CD14-positive monocyte (primary cell): ENCODE measurements at regions not wholly inside any gene's neighbourhood (a gene's known extent, or its start where the extent isn't known, plus 50 kb on each side); places are given as distances from the start of the nearest gene placed in this dataset.

ENCODE experiments used
- DNase-seq, 3 donors: peaks; one replicate each; pipeline ENCODE4 v3.0.0-alpha.2; 2011 to 2022
- H2AFZ ChIP-seq: 2 replicates; pipeline ENCODE4 v1.6.0; 2012; ENCODE audit warnings: mild to moderate bottlenecking, low read depth, low read length, inconsistent platforms; ENCODE audit not compliant: insufficient read depth, poor library complexity, severe bottlenecking
- H3K27ac ChIP-seq, 2 donors: 1 replicate in 1 of 2; 2 replicates in 1 of 2; pipeline ENCODE4 v1.5.1; 2012 to 2013; ENCODE audit warnings: low read length in 2 of 2, control low read depth in 1 of 2, inconsistent platforms in 1 of 2, low read depth in 1 of 2, mild to moderate bottlenecking in 1 of 2
- H3K27me3 ChIP-seq, 2 donors: one replicate each; pipeline versions ENCODE4 v1.6.0 to v1.6.1; 2011 to 2013; ENCODE audit warnings: low read length in 2 of 2; ENCODE audit not compliant: control insufficient read depth in 2 of 2, insufficient read depth in 2 of 2
- H3K36me3 ChIP-seq, 2 donors: replicated peaks in 1 of 2; 1 replicate in 1 of 2; 2 replicates in 1 of 2; pipeline versions ENCODE4 v1.5.1 to v1.6.1; 2012 to 2013; ENCODE audit warnings: low read length in 2 of 2, control low read depth in 1 of 2, inconsistent platforms in 1 of 2, mild to moderate bottlenecking in 1 of 2; ENCODE audit not compliant: insufficient read depth in 2 of 2, control insufficient read depth in 1 of 2
- H3K4me1 ChIP-seq, 2 donors: 1 replicate in 1 of 2; 2 replicates in 1 of 2; pipeline versions ENCODE4 v1.5.1 to v1.6.1; 2012 to 2013; ENCODE audit warnings: low read length in 2 of 2, control low read depth in 1 of 2, inconsistent platforms in 1 of 2, mild to moderate bottlenecking in 1 of 2, moderate library complexity in 1 of 2; ENCODE audit not compliant: insufficient read depth in 2 of 2, control insufficient read depth in 1 of 2
- H3K4me2 ChIP-seq: replicated peaks from 2 replicates; pipeline ENCODE3; 2012; ENCODE audit warnings: low read length, moderate library complexity, mild to moderate bottlenecking; ENCODE audit not compliant: poor library complexity, severe bottlenecking; ENCODE audit errors: extremely low read depth
- H3K4me3 ChIP-seq, 3 experiments: fragments of 200-600 bp in 1 of 3; sonication (generic) in 1 of 3; replicated peaks in 1 of 3; 1 replicate in 2 of 3; 2 replicates in 1 of 3; pipeline ENCODE4 v1.5.1; 2011 to 2013; ENCODE audit warnings: low read length in 3 of 3, mild to moderate bottlenecking in 3 of 3, control low read depth in 2 of 3, low read depth in 2 of 3, inconsistent platforms in 1 of 3, moderate library complexity in 1 of 3
- H3K79me2 ChIP-seq: 2 replicates; pipeline ENCODE4 v1.6.0; 2012; ENCODE audit warnings: mild to moderate bottlenecking, control low read depth, inconsistent platforms, low read length, moderate library complexity; ENCODE audit not compliant: insufficient read depth
- H3K9ac ChIP-seq: 2 replicates; pipeline ENCODE4 v1.6.0; 2017; ENCODE audit warnings: low read length, mild to moderate bottlenecking; ENCODE audit not compliant: insufficient read depth, poor library complexity, severe bottlenecking
- H3K9me3 ChIP-seq, 2 donors: replicated peaks in 1 of 2; 1 replicate in 1 of 2; 2 replicates in 1 of 2; pipeline versions ENCODE4 v1.5.1 to v1.6.1; 2012 to 2013; ENCODE audit warnings: low read length in 2 of 2, control low read depth in 1 of 2; ENCODE audit not compliant: control insufficient read depth in 1 of 2, insufficient read depth in 1 of 2
- H4K20me1 ChIP-seq: 2 replicates; pipeline ENCODE4 v1.6.0; 2012; ENCODE audit warnings: mild to moderate bottlenecking, low read length, control low read depth, moderate library complexity; ENCODE audit not compliant: insufficient read depth
- H3K27ac Mint-ChIP-seq, 7 donors: one replicate each; pipeline ENCODE4 v1.8.0; 2020; ENCODE audit warnings: mild to moderate bottlenecking in 7 of 7, mixed read lengths in 7 of 7, moderate library complexity in 6 of 7, inconsistent platforms in 2 of 7
- H3K27me3 Mint-ChIP-seq, 3 donors: one replicate each; pipeline ENCODE4 v1.8.0; 2021 to 2022; ENCODE audit warnings: low read depth in 3 of 3, mild to moderate bottlenecking in 3 of 3, mixed read lengths in 3 of 3, moderate library complexity in 3 of 3, inconsistent platforms in 1 of 3
- H3K36me3 Mint-ChIP-seq, 2 donors: one replicate each; pipeline ENCODE4 v1.8.0; 2020; ENCODE audit warnings: mixed read lengths in 2 of 2, inconsistent platforms in 1 of 2, mild to moderate bottlenecking in 1 of 2
- H3K4me1 Mint-ChIP-seq: one replicate; pipeline ENCODE4 v1.8.0; 2020; ENCODE audit warnings: mild to moderate bottlenecking, mixed read lengths
- H3K4me3 Mint-ChIP-seq, 2 donors: one replicate each; pipeline ENCODE4 v1.8.0; 2020; ENCODE audit warnings: mild to moderate bottlenecking in 2 of 2, mixed read lengths in 2 of 2, moderate library complexity in 1 of 2
- H3K9me3 Mint-ChIP-seq, 7 donors: one replicate each; pipeline ENCODE4 v1.8.0; 2020 to 2022; ENCODE audit warnings: mixed read lengths in 7 of 7, mild to moderate bottlenecking in 6 of 7, moderate library complexity in 6 of 7, inconsistent platforms in 2 of 7
- WGBS: methylation state at CpG from one replicate; pipeline ENCODE4 v1.1.5; 2013; ENCODE audit warnings: missing lambda C conversion rate; ENCODE audit not compliant: insufficient coverage; 5-methylcytosine and 5-hydroxymethylcytosine counted together
- intact Hi-C, 2 donors: fragments of 100-400 bp; cut with micrococcal nuclease; formaldehyde crosslinking; loops; one replicate each; pipeline versions ENCODE4 v1.15.0 to v1.15.1; 2023
- TF ChIP-seq, protein P1 (sequence below): fragments of 200-600 bp; IDR thresholded peaks from one replicate; pipeline ENCODE4 v1.8.0; 2022; ENCODE audit warnings: antibody characterized with exemption, mild to moderate bottlenecking

DNA sequence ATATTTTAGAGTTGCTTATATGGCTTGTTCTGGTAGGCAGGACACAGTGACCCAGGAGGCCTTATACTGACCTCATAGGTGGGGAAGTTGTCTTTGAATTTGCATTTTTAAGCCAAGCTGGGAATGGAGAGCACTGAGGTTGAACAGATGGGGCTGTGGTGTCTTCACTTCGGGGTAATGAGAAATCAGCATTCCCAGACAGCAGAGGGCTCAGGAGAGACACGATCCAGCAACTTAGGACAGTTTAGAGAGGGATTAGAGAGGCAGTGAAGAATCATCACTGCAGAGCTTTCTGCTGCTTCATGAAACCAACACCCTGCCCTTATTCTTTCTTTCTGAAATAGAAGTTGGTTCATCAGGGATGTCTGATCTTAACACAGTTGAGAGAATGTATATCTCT lies 202.4 kb downstream of the TDRD15 start:
- peaks cover 10 to 16% of the 10 kb centered on the region in 2 donors for H3K4me1 ChIP-seq
- H3K9ac ChIP-seq: no peak overlapping the region
- no peaks in the 10 kb centered on the region for H3K9me3 ChIP-seq
- TF ChIP-seq, protein P1, sequence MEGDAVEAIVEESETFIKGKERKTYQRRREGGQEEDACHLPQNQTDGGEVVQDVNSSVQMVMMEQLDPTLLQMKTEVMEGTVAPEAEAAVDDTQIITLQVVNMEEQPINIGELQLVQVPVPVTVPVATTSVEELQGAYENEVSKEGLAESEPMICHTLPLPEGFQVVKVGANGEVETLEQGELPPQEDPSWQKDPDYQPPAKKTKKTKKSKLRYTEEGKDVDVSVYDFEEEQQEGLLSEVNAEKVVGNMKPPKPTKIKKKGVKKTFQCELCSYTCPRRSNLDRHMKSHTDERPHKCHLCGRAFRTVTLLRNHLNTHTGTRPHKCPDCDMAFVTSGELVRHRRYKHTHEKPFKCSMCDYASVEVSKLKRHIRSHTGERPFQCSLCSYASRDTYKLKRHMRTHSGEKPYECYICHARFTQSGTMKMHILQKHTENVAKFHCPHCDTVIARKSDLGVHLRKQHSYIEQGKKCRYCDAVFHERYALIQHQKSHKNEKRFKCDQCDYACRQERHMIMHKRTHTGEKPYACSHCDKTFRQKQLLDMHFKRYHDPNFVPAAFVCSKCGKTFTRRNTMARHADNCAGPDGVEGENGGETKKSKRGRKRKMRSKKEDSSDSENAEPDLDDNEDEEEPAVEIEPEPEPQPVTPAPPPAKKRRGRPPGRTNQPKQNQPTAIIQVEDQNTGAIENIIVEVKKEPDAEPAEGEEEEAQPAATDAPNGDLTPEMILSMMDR: no peak
- H4K20me1 ChIP-seq: no peaks in the 10 kb centered on the region
- no peak overlapping the region for H3K4me3 Mint-ChIP-seq
- intact Hi-C loops: no loop called here
- no peak overlapping the region for H3K4me3 ChIP-seq
- H3K4me1 Mint-ChIP-seq: peaks cover 25% of the 10 kb centered on the region
- peaks cover 0 to 6% (median 0%) of the 10 kb centered on the region in 7 donors for H3K9me3 Mint-ChIP-seq
- no peaks in the 10 kb centered on the region for H3K36me3 ChIP-seq
- H3K36me3 Mint-ChIP-seq: no peaks in the 10 kb centered on the region
- peaks cover 0 to 4% (median 2%) of the 10 kb centered on the region in 3 donors for H3K27me3 Mint-ChIP-seq
- no peaks in the 10 kb centered on the region for H3K79me2 ChIP-seq
- no peaks in the 10 kb centered on the region for H3K27me3 ChIP-seq
- no peak overlapping the region for H3K27ac ChIP-seq
- peak overlapping the region in 1 of 7 donors; percentile 43 for H3K27ac Mint-ChIP-seq
- WGBS: 67% methylated on average over 1 of the region's 2 CpGs
- no peak for DNase-seq
- H2AFZ ChIP-seq: no peak overlapping the region
- H3K4me2 ChIP-seq: no peak overlapping the region

DNA sequence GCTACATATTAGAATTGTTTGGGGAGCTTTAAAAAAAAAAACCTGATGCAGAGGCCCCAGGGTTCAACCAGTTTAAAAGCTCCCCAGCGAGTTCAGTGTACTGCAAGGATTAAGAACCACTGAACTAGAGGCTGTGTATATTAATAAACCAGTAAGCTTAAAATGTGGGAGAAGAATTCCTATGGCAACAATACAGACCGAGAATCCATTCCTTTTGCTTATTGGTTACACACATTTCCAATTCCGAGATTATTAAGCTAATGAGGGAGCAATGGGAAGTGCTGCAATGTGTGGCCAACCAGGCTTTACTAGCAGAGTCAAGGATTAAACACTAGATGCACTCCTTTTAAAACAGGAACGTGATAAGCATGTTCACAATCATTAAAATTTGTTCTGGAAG lies 204.4 kb downstream of the TDRD15 start:
- no peak overlapping the region for H3K4me2 ChIP-seq
- Mint-ChIP-seq H3K27ac (no peak overlapping the region), H3K4me3 (no peak overlapping the region), H3K9me3 (peaks cover 0 to 6% (median 0%) of the 10 kb centered on the region in 7 donors), H3K4me1 (peaks cover 32% of the 10 kb centered on the region), H3K27me3 (peaks cover 0 to 4% (median 2%) of the 10 kb centered on the region in 3 donors), H3K36me3 (no peaks in the 10 kb centered on the region)
- no CpG with 5 or more reads among the region's 4 CpGs for WGBS
- no peak overlapping the region for H3K9ac ChIP-seq
- H3K4me1 ChIP-seq: peaks cover 26 to 36% of the 10 kb centered on the region in 2 donors
- H3K27me3 ChIP-seq: no peaks in the 10 kb centered on the region
- no peak overlapping the region for H2AFZ ChIP-seq
- H3K4me3 ChIP-seq: no peak overlapping the region
- DNase-seq: no peak
- intact Hi-C loops: no loop called here
- H4K20me1 ChIP-seq: no peaks in the 10 kb centered on the region
- no peaks in the 10 kb centered on the region for H3K9me3 ChIP-seq
- TF ChIP-seq, protein P1: no peak
- H3K27ac ChIP-seq: no peak overlapping the region
- no peaks in the 10 kb centered on the region for H3K79me2 ChIP-seq
- no peaks in the 10 kb centered on the region for H3K36me3 ChIP-seq
